ENCODE measurements at regions not wholly inside any gene's neighbourhood (a gene's known extent, or its start where the extent isn't known, plus 50 kb on each side); places are given as distances from the start of the nearest gene placed in this dataset.

DNA sequence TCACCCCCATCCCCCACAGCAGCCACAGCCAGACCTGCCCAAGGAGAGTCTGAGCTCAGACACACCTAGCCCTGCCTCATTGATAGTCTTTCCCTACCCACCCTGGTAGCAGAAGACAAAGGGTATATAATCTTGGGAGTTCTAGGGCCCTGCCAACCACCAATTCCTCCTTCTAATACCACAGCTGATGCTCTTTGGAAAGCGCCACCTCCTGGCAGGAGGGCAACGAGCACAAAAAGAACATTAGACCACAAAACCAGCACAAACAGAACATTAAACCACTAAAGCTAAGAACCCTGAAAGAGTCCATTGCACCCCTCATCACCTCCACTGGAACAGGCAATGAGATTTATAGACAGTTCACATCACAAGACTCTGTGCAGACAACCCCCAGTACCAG is 195.8 kb upstream of the FUT9 start:
- TF ChIP-seq, protein P1, sequence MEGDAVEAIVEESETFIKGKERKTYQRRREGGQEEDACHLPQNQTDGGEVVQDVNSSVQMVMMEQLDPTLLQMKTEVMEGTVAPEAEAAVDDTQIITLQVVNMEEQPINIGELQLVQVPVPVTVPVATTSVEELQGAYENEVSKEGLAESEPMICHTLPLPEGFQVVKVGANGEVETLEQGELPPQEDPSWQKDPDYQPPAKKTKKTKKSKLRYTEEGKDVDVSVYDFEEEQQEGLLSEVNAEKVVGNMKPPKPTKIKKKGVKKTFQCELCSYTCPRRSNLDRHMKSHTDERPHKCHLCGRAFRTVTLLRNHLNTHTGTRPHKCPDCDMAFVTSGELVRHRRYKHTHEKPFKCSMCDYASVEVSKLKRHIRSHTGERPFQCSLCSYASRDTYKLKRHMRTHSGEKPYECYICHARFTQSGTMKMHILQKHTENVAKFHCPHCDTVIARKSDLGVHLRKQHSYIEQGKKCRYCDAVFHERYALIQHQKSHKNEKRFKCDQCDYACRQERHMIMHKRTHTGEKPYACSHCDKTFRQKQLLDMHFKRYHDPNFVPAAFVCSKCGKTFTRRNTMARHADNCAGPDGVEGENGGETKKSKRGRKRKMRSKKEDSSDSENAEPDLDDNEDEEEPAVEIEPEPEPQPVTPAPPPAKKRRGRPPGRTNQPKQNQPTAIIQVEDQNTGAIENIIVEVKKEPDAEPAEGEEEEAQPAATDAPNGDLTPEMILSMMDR (IDR thresholded peaks at IDR 0.05 in 8 of 11, conservative IDR thresholded peaks at IDR 0.05 in 3 of 11): no peak
- TF ChIP-seq POLR2A (IDR thresholded peaks at IDR 0.05) (no peak), POLR2AphosphoS5 (IDR thresholded peaks at IDR 0.05) (no peak)
- DNase-seq: peak; percentile 40
- Histone ChIP-seq H3K27ac (no peak overlapping the region), H3K27me3 (replicated peaks in 1 of 7) (no peaks in the 10 kb centered on the region), H3K4me1 (no peaks in the 10 kb centered on the region), H3K9me3 (peaks cover 0 to 9% (median under 1%) of the 10 kb centered on the region in 8 donors), H3K36me3 (no peaks in the 10 kb centered on the region), H3K4me3 (no peak overlapping the region)
- 55 to 74% (median 69%) methylated on average over 2 of the region's 2 CpGs for WGBS, 5 donors
- intact Hi-C loops (cut with DNase I; ENCODE audit: low total_unique reads): no loop called here

DNA sequence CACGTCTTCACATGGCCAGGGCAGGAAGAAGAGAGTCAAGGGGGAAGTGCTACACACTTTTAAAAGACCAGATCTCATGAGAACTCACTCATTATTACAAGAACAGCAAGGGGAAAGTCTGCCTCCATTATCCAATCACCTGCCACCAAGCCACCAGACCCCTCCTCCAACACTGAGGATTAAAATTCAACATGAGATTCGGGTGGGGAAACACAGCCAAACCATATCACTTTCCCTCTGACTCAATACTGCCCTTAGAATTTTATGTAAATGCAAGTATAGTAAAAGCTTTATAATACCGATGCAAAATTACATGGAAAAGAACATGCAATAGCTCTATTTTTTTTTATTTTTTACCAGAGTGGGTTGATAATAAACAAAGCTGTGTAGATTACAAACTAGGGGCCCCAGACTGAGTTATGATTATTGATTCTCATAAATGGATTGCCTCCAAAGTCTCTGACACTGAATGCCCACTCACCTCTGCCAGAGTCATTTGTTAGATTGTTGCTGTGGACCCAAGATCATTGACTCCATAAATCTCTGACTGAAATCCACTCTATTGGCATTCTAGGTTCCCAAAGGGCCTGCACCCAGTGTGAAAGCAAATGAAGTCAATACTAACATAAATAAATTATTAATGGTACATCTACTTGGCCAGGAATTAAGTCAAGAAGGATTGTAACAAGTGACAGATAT is 184.8 kb upstream of the FUT9 start:
- H3K27me3 ChIP-seq (replicated peaks in 1 of 7): no peaks in the 10 kb centered on the region
- H3K4me3 ChIP-seq: no peak overlapping the region
- peaks cover 0 to 6% (median 1%) of the 10 kb centered on the region in 8 donors for H3K9me3 ChIP-seq
- TF ChIP-seq POLR2AphosphoS5 (IDR thresholded peaks at IDR 0.05): no peak
- TF ChIP-seq POLR2A (IDR thresholded peaks at IDR 0.05): no peak
- intact Hi-C loops (cut with DNase I; ENCODE audit: low total_unique reads): no loop called here
- no peak for DNase-seq
- no peak overlapping the region for H3K27ac ChIP-seq
- H3K4me1 ChIP-seq: no peaks in the 10 kb centered on the region
- H3K36me3 ChIP-seq: no peaks in the 10 kb centered on the region
- 50 to 65% (median 52%) methylated on average over 3 of the region's 3 CpGs for WGBS, 5 donors

DNA sequence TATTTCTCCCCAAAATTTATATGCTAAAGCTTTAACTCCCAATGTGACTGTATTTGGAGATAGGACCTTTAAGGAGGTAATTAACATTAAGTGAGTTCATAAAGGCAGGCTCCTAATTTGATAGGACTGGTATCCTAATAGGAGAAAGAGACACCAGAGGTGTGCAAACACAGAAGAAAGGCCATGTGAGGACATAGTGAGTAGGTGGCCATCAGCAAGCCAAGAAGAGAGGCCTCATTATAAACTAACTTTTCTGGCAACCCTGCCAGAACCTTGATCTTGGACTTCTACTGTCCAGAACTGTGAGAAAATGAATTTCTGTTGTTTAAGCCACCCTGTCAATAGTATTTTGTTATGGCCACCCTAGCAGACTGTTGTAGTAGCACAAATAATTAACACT is 177.9 kb upstream of the FUT9 start:
- no peaks in the 10 kb centered on the region for H3K27me3 ChIP-seq (replicated peaks in 1 of 7)
- no peaks in the 10 kb centered on the region for H3K36me3 ChIP-seq
- no peaks in the 10 kb centered on the region for H3K9me3 ChIP-seq
- TF ChIP-seq POLR2A (IDR thresholded peaks at IDR 0.05): no peak
- no peak for TF ChIP-seq POLR2AphosphoS5 (IDR thresholded peaks at IDR 0.05)
- TF ChIP-seq, protein P1 (IDR thresholded peaks at IDR 0.05 in 8 of 11, conservative IDR thresholded peaks at IDR 0.05 in 3 of 11): no peak
- intact Hi-C loops (cut with DNase I; ENCODE audit: low total_unique reads): no loop called here
- no peaks in the 10 kb centered on the region for H3K4me1 ChIP-seq
- no peak for DNase-seq
- H3K27ac ChIP-seq: no peak overlapping the region
- no peak overlapping the region for H3K4me3 ChIP-seq

DNA sequence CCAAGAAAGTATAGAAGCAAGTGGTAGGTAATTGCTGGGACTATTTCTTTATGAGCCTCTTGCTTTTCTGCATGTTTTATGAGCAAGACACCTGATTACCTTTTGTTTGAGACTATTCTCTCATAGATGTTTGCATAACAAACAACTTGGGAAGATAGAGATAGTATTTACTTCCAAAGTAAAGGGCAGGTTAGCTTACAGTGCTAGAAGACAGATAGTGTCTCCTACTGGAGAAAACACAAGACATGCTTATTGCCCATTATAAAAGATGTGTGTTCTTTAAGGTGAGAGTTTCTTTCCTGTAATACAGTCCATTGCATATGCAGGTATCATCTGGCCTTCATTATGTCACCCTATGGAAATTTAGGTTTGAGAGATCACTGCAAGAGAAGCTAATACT is 174.2 kb upstream of the FUT9 start:
- no peak overlapping the region for H3K27ac ChIP-seq

More for the DNA sequence above, 174.2 kb upstream of the FUT9 start:
- H3K36me3 ChIP-seq: no peaks in the 10 kb centered on the region
- TF ChIP-seq, protein P1 (IDR thresholded peaks at IDR 0.05 in 8 of 11, conservative IDR thresholded peaks at IDR 0.05 in 3 of 11): no peak
- TF ChIP-seq POLR2AphosphoS5 (IDR thresholded peaks at IDR 0.05) (no peak), POLR2A (IDR thresholded peaks at IDR 0.05) (no peak)
- no peak for DNase-seq
- H3K27me3 ChIP-seq (replicated peaks in 1 of 7): no peaks in the 10 kb centered on the region
- H3K4me3 ChIP-seq: no peak overlapping the region
- no peaks in the 10 kb centered on the region for H3K4me1 ChIP-seq
- H3K9me3 ChIP-seq: no peaks in the 10 kb centered on the region
- intact Hi-C loops (cut with DNase I; ENCODE audit: low total_unique reads): no loop called here

All from spleen (tissue), 11 donors.